ENCODE measurements at regions not wholly inside any gene's neighbourhood (a gene's known extent, or its start where the extent isn't known, plus 50 kb on each side); places are given as distances from the start of the nearest gene placed in this dataset.

DNA sequence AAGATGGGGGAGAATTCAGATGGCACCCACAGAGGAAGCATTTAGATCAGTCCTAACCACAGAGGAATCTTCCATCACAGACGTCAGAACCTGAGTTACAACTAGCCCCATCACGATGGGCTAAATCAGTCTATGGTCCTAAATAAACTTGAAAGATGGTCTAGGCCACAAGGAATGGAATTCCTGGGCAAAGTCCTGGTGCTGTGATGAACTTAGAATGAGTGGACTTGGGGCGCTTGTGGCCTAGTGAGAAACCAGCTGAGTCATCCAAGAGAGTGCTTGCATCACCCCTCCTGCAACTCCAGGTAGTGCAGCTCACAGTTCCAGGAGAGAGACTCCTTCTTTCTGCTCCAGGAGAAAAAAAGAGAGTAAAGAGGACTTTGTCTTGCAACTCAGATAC is 722.9 kb upstream of the RGMB start:
- TF ChIP-seq ZNF664 (tag by site-specific recombination; IDR thresholded peaks at IDR 0.05) (no peak), ZNF266 (tag by site-specific recombination; IDR thresholded peaks at IDR 0.05; ENCODE audit: low read depth) (no peak), ZNF114 (tag by site-specific recombination; IDR thresholded peaks at IDR 0.05) (no peak), ZNF555 (tag by site-specific recombination; conservative IDR thresholded peaks at IDR 0.05) (no peak)
- TF ChIP-seq, protein P1, sequence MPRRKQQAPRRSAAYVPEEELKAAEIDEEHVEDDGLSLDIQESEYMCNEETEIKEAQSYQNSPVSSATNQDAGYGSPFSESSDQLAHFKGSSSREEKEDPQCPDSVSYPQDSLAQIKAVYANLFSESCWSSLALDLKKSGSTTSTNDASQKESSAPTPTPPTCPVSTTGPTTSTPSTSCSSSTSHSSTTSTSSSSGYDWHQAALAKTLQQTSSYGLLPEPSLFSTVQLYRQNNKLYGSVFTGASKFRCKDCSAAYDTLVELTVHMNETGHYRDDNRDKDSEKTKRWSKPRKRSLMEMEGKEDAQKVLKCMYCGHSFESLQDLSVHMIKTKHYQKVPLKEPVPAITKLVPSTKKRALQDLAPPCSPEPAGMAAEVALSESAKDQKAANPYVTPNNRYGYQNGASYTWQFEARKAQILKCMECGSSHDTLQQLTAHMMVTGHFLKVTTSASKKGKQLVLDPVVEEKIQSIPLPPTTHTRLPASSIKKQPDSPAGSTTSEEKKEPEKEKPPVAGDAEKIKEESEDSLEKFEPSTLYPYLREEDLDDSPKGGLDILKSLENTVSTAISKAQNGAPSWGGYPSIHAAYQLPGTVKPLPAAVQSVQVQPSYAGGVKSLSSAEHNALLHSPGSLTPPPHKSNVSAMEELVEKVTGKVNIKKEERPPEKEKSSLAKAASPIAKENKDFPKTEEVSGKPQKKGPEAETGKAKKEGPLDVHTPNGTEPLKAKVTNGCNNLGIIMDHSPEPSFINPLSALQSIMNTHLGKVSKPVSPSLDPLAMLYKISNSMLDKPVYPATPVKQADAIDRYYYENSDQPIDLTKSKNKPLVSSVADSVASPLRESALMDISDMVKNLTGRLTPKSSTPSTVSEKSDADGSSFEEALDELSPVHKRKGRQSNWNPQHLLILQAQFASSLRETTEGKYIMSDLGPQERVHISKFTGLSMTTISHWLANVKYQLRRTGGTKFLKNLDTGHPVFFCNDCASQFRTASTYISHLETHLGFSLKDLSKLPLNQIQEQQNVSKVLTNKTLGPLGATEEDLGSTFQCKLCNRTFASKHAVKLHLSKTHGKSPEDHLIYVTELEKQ (tag by site-specific recombination; IDR thresholded peaks at IDR 0.05; ENCODE audit: borderline replicate concordance): no peak
- TF ChIP-seq, protein P2, sequence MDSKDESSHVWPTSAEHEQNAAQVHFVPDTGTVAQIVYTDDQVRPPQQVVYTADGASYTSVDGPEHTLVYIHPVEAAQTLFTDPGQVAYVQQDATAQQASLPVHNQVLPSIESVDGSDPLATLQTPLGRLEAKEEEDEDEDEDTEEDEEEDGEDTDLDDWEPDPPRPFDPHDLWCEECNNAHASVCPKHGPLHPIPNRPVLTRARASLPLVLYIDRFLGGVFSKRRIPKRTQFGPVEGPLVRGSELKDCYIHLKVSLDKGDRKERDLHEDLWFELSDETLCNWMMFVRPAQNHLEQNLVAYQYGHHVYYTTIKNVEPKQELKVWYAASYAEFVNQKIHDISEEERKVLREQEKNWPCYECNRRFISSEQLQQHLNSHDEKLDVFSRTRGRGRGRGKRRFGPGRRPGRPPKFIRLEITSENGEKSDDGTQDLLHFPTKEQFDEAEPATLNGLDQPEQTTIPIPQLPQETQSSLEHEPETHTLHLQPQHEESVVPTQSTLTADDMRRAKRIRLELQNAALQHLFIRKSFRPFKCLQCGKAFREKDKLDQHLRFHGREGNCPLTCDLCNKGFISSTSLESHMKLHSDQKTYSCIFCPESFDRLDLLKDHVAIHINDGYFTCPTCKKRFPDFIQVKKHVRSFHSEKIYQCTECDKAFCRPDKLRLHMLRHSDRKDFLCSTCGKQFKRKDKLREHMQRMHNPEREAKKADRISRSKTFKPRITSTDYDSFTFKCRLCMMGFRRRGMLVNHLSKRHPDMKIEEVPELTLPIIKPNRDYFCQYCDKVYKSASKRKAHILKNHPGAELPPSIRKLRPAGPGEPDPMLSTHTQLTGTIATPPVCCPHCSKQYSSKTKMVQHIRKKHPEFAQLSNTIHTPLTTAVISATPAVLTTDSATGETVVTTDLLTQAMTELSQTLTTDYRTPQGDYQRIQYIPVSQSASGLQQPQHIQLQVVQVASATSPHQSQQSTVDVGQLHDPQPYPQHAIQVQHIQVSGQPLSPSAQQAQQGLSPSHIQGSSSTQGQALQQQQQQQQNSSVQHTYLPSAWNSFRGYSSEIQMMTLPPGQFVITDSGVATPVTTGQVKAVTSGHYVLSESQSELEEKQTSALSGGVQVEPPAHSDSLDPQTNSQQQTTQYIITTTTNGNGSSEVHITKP (tag by site-specific recombination; IDR thresholded peaks at IDR 0.05): peak; percentile 49
- POLR2A ChIA-PET: no interaction called here

DNA sequence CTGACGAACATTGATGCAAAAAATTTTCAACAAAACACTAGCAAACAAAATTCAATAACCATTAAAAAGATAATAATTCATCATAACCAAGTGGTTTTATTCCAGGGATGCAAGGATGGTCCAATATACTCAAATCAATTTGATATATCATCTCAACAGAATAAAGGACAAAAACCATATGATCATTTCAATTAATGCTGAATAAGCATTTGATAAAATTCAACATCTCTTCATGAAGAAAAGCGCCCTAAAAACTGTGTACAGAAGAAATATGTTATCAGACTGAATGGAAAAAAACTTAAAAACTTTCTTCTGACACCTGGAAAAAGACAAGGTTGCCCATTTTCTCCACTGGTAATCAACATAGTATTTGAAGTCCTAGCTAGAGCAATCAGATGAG is 720.3 kb upstream of the RGMB start:
- H3K9me3 ChIP-seq (ENCODE audit: control insufficient read depth, insufficient read depth, low read depth, low read length): no peaks in the 10 kb centered on the region
- H3K27ac ChIP-seq (ENCODE audit: extremely low read depth, low read depth, low read length): no peak overlapping the region
- H3K4me1 ChIP-seq (ENCODE audit: control insufficient read depth, insufficient read depth, low read length): no peaks in the 10 kb centered on the region
- H3K4me3 ChIP-seq (ENCODE audit: low read depth, low read length): no peak overlapping the region
- ChIA-PET CTCF (no interaction called here), POLR2A (no interaction called here)
- TF ChIP-seq ZNF747 (tag by site-specific recombination; IDR thresholded peaks at IDR 0.05): no peak
- TF ChIP-seq, protein P3, sequence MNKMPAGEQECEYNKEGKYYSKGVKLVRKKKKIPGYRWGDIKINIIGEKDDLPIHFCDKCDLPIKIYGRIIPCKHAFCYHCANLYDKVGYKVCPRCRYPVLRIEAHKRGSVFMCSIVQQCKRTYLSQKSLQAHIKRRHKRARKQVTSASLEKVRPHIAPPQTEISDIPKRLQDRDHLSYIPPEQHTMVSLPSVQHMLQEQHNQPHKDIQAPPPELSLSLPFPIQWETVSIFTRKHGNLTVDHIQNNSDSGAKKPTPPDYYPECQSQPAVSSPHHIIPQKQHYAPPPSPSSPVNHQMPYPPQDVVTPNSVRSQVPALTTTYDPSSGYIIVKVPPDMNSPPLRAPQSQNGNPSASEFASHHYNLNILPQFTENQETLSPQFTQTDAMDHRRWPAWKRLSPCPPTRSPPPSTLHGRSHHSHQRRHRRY (tag by site-specific recombination; IDR thresholded peaks at IDR 0.05): no peak
- TF ChIP-seq ZNF707 (tag by site-specific recombination; IDR thresholded peaks at IDR 0.05): no peak
- TF ChIP-seq, protein P4, sequence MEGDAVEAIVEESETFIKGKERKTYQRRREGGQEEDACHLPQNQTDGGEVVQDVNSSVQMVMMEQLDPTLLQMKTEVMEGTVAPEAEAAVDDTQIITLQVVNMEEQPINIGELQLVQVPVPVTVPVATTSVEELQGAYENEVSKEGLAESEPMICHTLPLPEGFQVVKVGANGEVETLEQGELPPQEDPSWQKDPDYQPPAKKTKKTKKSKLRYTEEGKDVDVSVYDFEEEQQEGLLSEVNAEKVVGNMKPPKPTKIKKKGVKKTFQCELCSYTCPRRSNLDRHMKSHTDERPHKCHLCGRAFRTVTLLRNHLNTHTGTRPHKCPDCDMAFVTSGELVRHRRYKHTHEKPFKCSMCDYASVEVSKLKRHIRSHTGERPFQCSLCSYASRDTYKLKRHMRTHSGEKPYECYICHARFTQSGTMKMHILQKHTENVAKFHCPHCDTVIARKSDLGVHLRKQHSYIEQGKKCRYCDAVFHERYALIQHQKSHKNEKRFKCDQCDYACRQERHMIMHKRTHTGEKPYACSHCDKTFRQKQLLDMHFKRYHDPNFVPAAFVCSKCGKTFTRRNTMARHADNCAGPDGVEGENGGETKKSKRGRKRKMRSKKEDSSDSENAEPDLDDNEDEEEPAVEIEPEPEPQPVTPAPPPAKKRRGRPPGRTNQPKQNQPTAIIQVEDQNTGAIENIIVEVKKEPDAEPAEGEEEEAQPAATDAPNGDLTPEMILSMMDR (tag by site-specific recombination; IDR thresholded peaks at IDR 0.05): no peak
- TF ChIP-seq, protein P2 (tag by site-specific recombination; IDR thresholded peaks at IDR 0.05): no peak
- TF ChIP-seq, protein P5, sequence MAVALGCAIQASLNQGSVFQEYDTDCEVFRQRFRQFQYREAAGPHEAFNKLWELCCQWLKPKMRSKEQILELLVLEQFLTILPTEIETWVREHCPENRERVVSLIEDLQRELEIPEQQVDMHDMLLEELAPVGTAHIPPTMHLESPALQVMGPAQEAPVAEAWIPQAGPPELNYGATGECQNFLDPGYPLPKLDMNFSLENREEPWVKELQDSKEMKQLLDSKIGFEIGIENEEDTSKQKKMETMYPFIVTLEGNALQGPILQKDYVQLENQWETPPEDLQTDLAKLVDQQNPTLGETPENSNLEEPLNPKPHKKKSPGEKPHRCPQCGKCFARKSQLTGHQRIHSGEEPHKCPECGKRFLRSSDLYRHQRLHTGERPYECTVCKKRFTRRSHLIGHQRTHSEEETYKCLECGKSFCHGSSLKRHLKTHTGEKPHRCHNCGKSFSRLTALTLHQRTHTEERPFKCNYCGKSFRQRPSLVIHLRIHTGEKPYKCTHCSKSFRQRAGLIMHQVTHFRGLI (tag by site-specific recombination; IDR thresholded peaks at IDR 0.05): no peak
- TF ChIP-seq ZNF555 (tag by site-specific recombination; conservative IDR thresholded peaks at IDR 0.05): no peak
- TF ChIP-seq ZNF791 (tag by site-specific recombination; IDR thresholded peaks at IDR 0.05): no peak
- no peak for TF ChIP-seq ZNF830 (tag by site-specific recombination; IDR thresholded peaks at IDR 0.05; ENCODE audit: low read depth)
- TF ChIP-seq, protein P6, sequence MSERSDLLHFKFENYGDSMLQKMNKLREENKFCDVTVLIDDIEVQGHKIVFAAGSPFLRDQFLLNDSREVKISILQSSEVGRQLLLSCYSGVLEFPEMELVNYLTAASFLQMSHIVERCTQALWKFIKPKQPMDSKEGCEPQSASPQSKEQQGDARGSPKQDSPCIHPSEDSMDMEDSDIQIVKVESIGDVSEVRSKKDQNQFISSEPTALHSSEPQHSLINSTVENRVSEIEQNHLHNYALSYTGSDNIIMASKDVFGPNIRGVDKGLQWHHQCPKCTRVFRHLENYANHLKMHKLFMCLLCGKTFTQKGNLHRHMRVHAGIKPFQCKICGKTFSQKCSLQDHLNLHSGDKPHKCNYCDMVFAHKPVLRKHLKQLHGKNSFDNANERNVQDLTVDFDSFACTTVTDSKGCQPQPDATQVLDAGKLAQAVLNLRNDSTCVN (tag by site-specific recombination; optimal IDR thresholded peaks at IDR 0.05): no peak
- no peak for TF ChIP-seq ZNF350 (tag by site-specific recombination; IDR thresholded peaks at IDR 0.05)
- no peak for TF ChIP-seq ZNF169 (tag by site-specific recombination; IDR thresholded peaks at IDR 0.05)
- no peaks in the 10 kb centered on the region for H3K36me3 ChIP-seq (ENCODE audit: control insufficient read depth in 2 of 2, insufficient read depth in 1 of 2, low read length in 2 of 2)

More for the DNA sequence above, 722.9 kb upstream of the RGMB start:
- no peaks in the 10 kb centered on the region for H3K36me3 ChIP-seq (ENCODE audit: control insufficient read depth in 2 of 2, insufficient read depth in 1 of 2, low read length in 2 of 2)
- H3K4me1 ChIP-seq (ENCODE audit: control insufficient read depth, insufficient read depth, low read length): no peaks in the 10 kb centered on the region
- H3K4me3 ChIP-seq (ENCODE audit: low read depth, low read length): no peak overlapping the region
- CTCF ChIA-PET: no interaction called here
- H3K27ac ChIP-seq (ENCODE audit: extremely low read depth, low read depth, low read length): no peak overlapping the region
- H3K9me3 ChIP-seq (ENCODE audit: control insufficient read depth, insufficient read depth, low read depth, low read length): no peaks in the 10 kb centered on the region
